RWPE2 (cell line): ENCODE measurements at regions not wholly inside any gene's neighbourhood (a gene's known extent, or its start where the extent isn't known, plus 50 kb on each side); places are given as distances from the start of the nearest gene placed in this dataset.
A peak's percentile ranks its signal among the peaks of the same experiment; 100 is the strongest.

Experiments used
- ATAC-seq: fragments of 200-7000 bp; cut with Tn5 transposase; 3 replicates; pipeline ENCODE4 v1.9.1; 2021; ENCODE audit warnings: low read depth
- DNase-seq: peaks from one replicate; pipeline ENCODE4 v3.0.0-alpha.2; 2020; ENCODE audit warnings: low spot score
- H3K27ac ChIP-seq: fragments of 450-650 bp; 2 replicates; pipeline ENCODE4 v1.5.1; 2017; ENCODE audit warnings: mild to moderate bottlenecking; ENCODE audit not compliant: poor library complexity, severe bottlenecking
- H3K27me3 ChIP-seq: fragments of 250-450 bp; sonication (Bioruptor Pico); 2 replicates; pipeline ENCODE4 v1.5.1; 2021; ENCODE audit warnings: mild to moderate bottlenecking, moderate library complexity; ENCODE audit not compliant: insufficient read depth, poor library complexity, severe bottlenecking
- H3K36me3 ChIP-seq: fragments of 250-450 bp; sonication (Bioruptor Pico); 2 replicates; pipeline ENCODE4 v1.5.1; 2020; ENCODE audit warnings: low read depth, mild to moderate bottlenecking, moderate library complexity
- H3K4me1 ChIP-seq: fragments of 250-450 bp; sonication (Bioruptor Pico); 2 replicates; pipeline ENCODE4 v1.5.1; 2021; ENCODE audit warnings: mild to moderate bottlenecking, moderate library complexity; ENCODE audit not compliant: insufficient read depth, poor library complexity, severe bottlenecking
- H3K4me3 ChIP-seq: fragments of 250-450 bp; sonication (Bioruptor Pico); 2 replicates; pipeline ENCODE4 v1.5.1; 2021; ENCODE audit warnings: mild to moderate bottlenecking, moderate library complexity; ENCODE audit not compliant: severe bottlenecking
- H3K9me3 ChIP-seq: fragments of 250-450 bp; sonication (Bioruptor Pico); 2 replicates; pipeline ENCODE4 v1.5.1; 2021; ENCODE audit warnings: mild to moderate bottlenecking, moderate library complexity; ENCODE audit not compliant: severe bottlenecking
- CTCF ChIP-seq: fragments of 450-650 bp; IDR thresholded peaks from one replicate; pipeline ENCODE4 v1.5.1; 2017; ENCODE audit warnings: mild to moderate bottlenecking, moderate library complexity; ENCODE audit not compliant: poor library complexity, severe bottlenecking

- TF ChIP-seq CTCF, result no peak
- Histone ChIP-seq H3K27me3 (no peaks in the 10 kb centered on the region), H3K27ac (peak overlapping the region; percentile 41), H3K4me3 (no peak overlapping the region), H3K36me3 (no peaks in the 10 kb centered on the region; the same call in 1 of the 2 replicates), H3K4me1 (peaks cover 37% of the 10 kb centered on the region), H3K9me3 (no peaks in the 10 kb centered on the region)
- no peak for ATAC-seq
- no peak for DNase-seq
Measured at GRCh38 chr2:180524499-180524898, 455.9 kb upstream of the UBE2E3 start.

GRCh38 chr2:180523621-180524340, 456.6 kb upstream of the UBE2E3 start:
- H3K4me3 ChIP-seq, result no peak overlapping the region
- H3K4me1 ChIP-seq, result peaks cover 44% of the 10 kb centered on the region
- H3K27ac ChIP-seq, result peak overlapping the region; percentile 41

GRCh38 chr2:180520921-180521581, 459.4 kb upstream of the UBE2E3 start:
- Histone ChIP-seq H3K27me3 (no peaks in the 10 kb centered on the region), H3K4me1 (peaks cover 44% of the 10 kb centered on the region), H3K27ac (peak overlapping the region; percentile 53), H3K36me3 (no peaks in the 10 kb centered on the region; the same call in 1 of the 2 replicates), H3K4me3 (no peak overlapping the region), H3K9me3 (no peaks in the 10 kb centered on the region)
- ATAC-seq (peak; percentile 73), DNase-seq (no peak)
- no peak for TF ChIP-seq CTCF

More at GRCh38 chr2:180523621-180524340, 456.6 kb upstream of the UBE2E3 start:
- ATAC-seq (peak; percentile 71), DNase-seq (peak; percentile 30)
- Histone ChIP-seq H3K9me3 (no peaks in the 10 kb centered on the region), H3K27me3 (no peaks in the 10 kb centered on the region), H3K36me3 (no peaks in the 10 kb centered on the region; the same call in 1 of the 2 replicates)
- no peak for TF ChIP-seq CTCF

DNA sequence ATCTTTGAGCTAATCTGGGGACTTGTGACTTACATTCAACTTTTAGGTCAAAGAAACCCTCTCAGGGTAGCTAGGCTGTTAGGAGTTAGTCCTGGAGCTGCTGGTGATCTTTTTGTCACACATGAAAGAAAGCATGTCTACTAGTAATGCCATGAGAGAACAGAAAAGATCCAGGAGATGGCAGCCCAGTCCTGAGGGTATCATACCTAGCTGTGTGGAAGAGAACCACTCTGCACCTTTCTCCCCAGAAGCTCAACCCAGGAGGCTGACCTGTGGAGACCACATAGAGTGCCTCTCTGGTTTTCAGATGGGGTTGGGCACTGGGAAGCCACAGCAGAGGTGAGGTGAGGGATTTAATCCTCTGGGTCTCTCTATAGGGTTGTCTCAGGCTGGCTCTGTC, 460.2 kb upstream of the UBE2E3 start:
- Histone ChIP-seq H3K27ac (peak overlapping the region; percentile 53), H3K9me3 (no peaks in the 10 kb centered on the region), H3K4me3 (no peak overlapping the region), H3K27me3 (no peaks in the 10 kb centered on the region), H3K36me3 (no peaks in the 10 kb centered on the region; the same call in 1 of the 2 replicates), H3K4me1 (peaks cover 44% of the 10 kb centered on the region)
- no peak for DNase-seq
- peak; percentile 11 for TF ChIP-seq CTCF
- no peak; the same call in 2 of the 3 replicates for ATAC-seq
